ENCODE measurements at regions not wholly inside any gene's neighbourhood (a gene's known extent, or its start where the extent isn't known, plus 50 kb on each side); places are given as distances from the start of the nearest gene placed in this dataset.

DNA sequence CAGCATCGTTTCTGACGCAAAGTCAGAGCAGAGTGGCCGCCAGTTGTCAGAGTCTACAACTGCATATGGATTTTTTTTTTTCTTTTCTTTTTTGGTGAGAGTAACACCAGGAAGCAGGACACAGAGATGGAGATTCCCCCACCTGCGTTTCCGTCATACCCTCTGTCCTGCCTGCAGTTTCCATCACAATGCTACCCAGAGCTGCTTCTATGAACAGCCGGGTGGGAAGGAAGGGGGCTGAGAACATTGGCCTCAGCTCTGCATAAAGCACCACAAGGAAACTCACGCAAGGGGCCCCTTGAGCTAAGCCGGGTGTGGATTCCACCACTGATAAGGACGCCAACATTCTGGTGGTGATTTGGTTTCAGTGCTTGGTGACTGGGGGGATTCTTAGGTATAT is 183.5 kb upstream of the AFDN start:
- TF ChIP-seq, protein P1, sequence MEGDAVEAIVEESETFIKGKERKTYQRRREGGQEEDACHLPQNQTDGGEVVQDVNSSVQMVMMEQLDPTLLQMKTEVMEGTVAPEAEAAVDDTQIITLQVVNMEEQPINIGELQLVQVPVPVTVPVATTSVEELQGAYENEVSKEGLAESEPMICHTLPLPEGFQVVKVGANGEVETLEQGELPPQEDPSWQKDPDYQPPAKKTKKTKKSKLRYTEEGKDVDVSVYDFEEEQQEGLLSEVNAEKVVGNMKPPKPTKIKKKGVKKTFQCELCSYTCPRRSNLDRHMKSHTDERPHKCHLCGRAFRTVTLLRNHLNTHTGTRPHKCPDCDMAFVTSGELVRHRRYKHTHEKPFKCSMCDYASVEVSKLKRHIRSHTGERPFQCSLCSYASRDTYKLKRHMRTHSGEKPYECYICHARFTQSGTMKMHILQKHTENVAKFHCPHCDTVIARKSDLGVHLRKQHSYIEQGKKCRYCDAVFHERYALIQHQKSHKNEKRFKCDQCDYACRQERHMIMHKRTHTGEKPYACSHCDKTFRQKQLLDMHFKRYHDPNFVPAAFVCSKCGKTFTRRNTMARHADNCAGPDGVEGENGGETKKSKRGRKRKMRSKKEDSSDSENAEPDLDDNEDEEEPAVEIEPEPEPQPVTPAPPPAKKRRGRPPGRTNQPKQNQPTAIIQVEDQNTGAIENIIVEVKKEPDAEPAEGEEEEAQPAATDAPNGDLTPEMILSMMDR (IDR thresholded peaks at IDR 0.05; ENCODE audit: insufficient read depth, missing control alignments) = no peak
- FAIRE-seq (no peak), DNase-seq (ENCODE audit: insufficient read length, low spot score) (no peak)

DNA sequence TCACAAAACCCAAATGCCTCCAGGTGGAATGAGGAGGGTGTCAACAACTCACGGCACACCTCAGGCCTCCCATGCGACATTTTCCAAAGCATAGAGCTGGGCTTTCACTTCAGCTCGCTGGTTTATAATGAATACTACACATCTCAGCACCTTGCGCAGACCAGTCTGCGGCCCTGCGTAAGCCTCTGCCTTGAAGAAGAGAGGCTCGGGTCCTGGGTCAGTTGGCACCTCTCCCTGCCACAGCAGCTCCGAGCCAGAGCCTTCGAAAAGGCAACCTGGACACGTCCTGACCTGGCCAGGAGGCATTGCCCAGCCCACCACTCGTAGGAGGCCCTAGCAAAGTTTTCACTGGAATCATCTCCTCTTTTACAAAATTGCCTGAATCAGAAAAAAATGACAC is 183.0 kb upstream of the AFDN start:
- FAIRE-seq = no peak
- TF ChIP-seq, protein P1 (IDR thresholded peaks at IDR 0.05; ENCODE audit: insufficient read depth, missing control alignments) = no peak
- no peak for DNase-seq (ENCODE audit: insufficient read length, low spot score)

DNA sequence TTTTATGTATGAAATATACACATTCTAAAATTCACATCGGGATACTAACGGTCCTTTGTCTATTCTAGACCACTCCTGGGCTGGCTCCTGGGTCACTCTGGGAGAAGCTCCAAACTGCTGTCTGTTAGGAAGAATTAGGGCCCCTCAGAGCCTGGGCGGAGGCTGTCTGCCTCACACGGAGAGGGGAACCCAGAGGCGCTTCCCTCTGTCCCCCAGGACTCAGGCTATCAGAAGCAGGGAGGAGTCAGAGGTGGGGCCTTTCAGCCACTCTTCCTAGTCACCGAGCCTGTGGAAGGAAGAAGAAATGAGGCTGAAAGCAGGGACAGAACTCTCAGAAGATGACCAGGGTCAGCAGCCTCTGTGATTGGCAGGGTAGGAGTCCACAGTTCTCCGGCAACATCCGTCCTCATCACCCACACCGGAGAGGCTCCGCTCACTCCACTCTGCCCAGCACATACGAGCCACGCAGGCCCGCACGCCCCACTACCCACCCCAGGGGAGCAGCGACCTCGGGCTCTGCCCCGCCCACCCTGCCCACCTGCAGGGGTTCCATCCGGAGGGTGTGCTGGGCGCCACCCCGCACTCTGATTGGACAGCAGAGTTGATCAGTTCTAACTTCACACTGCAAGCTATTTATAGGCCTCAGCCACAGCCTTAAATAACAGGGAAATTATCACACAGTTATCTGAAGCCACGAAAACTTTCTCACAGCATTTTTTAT is 182.1 kb upstream of the AFDN start:
- TF ChIP-seq, protein P1 (IDR thresholded peaks at IDR 0.05; ENCODE audit: insufficient read depth, missing control alignments) = no peak
- DNase-seq (ENCODE audit: insufficient read length, low spot score) (no peak), FAIRE-seq (no peak)

DNA sequence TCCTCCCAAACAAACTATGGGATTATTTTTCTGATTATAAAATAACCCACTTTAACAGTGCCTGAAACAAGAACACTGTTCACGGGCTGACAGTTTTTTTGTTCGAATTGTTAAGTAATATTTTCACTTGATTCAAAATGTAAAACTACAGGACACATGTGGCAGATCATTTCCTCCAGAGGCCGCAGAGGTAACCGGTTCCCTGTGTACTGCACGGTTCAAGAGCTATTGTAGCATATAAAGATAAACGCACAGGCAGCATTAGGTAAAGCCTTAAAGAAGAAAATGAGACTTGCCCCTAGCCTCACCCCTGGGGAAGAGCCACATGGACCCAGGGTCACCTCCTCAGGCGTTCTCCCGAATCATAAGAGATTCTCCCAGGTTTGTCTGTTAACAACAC is 181.3 kb upstream of the AFDN start:
- FAIRE-seq = no peak
- TF ChIP-seq, protein P1 (IDR thresholded peaks at IDR 0.05; ENCODE audit: insufficient read depth, missing control alignments) = no peak
- DNase-seq (ENCODE audit: insufficient read length, low spot score) = no peak

DNA sequence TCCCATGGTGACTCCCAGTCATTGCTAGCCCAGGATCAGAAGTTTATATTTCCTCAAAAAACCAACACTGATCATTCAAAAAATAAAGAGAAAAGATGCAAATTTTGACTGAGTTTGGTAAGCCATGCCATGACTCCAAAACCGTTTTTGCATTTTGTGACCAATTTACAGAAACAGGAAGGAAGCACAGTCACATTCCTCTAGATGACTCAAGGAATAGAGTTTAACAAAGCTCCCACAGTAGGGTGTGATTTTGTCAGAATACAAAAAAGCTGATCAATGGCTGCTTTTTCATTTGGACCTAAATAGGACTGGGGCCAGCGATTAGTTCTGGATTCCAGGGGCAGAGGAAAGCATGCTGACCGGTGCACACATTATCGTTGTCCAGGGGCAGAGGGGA is 179.4 kb upstream of the AFDN start:
- DNase-seq (ENCODE audit: insufficient read length, low spot score) (no peak), FAIRE-seq (no peak)
- TF ChIP-seq, protein P1 (IDR thresholded peaks at IDR 0.05; ENCODE audit: insufficient read depth, missing control alignments) = no peak

DNA sequence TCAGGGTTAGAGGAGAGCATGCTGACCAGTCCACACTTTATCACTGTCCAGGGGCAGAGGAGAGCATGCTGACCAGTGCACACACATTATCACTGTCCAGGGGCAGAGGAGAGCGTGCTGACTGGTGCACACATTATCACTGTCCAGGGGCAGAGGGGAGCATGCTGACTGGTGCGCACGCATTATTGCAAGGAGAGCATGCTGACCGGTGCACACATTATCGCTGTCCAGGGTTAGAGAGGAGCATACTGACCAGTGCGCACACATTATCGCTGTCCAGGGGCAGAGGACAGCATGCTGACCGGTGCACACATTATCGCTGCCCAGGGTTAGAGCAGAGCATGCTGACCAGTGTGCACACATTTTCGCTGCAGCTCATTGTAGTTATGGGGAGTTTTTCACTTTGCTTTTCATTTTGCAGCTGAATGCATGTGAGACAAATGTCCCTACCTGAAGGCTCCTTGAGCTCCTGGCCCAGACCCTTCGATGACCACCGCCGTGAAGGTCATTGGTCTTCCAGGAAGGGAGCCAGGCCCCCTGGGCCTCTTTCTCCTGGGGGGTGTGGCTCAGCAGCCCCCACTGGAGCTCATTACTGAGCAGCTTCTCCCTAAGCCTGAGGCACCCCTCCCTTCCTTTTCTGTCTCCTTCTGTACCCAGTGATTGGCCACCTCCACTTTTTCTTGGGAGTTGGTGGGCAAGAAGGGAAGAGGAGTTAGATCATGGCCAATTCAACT is 178.8 kb upstream of the AFDN start:
- TF ChIP-seq, protein P1 (IDR thresholded peaks at IDR 0.05; ENCODE audit: insufficient read depth, missing control alignments) = no peak
- FAIRE-seq (no peak), DNase-seq (ENCODE audit: insufficient read length, low spot score) (no peak)

Data from D721Med (cell line).